NT2/D1 (cell line): ENCODE measurements at regions not wholly inside any gene's neighbourhood (a gene's known extent, or its start where the extent isn't known, plus 50 kb on each side); places are given as distances from the start of the nearest gene placed in this dataset.

Source experiments
- YY1 ChIP-seq: IDR thresholded peaks from 2 replicates; pipeline ENCODE4 v1.6.1; 2011; ENCODE audit not compliant: insufficient read length, insufficient read depth
- ZNF274 ChIP-seq: IDR thresholded peaks from 2 replicates; pipeline ENCODE4 v1.6.1; 2011; ENCODE audit warnings: mild to moderate bottlenecking, low read depth, low read length

DNA sequence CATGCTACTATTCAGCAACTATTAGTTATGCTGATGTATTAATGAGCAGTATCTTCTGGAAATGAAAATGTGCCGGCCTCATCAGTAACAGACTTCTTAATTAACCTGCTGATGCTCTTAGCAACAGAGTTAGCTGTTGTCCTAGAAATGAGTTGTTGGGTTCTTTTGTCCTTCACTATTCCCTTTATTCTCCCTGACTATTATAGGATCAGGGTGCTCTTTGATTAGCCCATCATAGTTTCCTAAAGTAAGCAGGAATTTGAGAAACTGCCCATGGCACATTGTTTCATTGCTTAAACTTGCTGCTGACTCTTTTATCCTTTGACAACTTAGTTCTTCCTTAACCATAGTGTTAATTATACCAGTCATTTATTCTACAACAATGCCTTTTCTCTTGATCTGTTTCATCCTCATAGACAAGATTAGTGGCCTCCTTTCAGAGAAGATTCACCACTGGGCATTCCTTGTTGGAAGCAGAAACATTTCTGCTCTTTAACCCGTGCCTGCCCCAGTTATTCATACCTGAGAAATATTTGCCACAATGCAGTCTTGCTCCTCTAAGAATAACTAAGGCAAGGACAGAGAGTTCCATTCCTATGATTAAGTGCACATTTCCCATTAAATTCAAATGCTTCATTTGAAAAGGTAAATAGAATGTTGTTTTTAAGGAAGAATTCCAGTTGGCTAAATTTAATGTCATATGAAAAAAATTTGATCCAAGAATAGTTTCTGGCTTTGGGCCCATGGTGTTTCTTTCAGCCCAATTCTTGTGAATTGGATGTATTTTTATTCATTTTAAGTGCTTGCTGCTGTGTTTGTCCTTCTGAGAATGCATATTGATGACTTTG is 573.3 kb upstream of the TBL1XR1 start:
- TF ChIP-seq YY1 (no peak), ZNF274 (no peak)
